HG03175 (cell line): ENCODE measurements at regions not wholly inside any gene's neighbourhood (a gene's known extent, or its start where the extent isn't known, plus 50 kb on each side); places are given as distances from the start of the nearest gene placed in this dataset.
"Not testable (repeated sequence)": the region's sequence is repeated elsewhere in the genome, so short reads cannot be mapped to it uniquely, and the experiment has no call there.

ENCODE experiments used
- ATAC-seq: cut with Tn5 transposase; IDR thresholded peaks from one replicate; pipeline ENCODE4 v1.9.1; 2021; ENCODE audit warnings: mild to moderate bottlenecking, moderate library complexity; ENCODE audit not compliant: unreplicated experiment

DNA sequence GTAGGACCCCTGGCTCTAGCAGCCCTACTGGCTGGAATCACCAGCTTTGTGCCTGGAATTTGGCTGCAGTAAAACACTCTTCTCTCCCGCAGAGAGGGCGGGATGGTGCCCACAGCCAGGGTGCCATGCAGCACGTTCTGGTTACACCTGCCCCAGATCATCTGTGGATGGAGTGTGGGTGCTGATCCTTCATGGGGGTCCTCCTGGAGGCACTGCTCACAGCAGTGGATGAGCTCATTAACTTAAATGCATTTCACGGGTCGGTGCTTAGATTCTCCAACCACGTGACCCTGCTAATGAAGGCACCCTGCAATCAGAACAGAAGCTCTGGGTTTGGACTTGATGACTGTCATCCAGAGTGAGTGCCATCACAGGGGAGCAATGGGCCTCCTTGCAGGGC, 138.6 kb upstream of the AFDN start:
- ATAC-seq = no peak

GRCh38 chr6:167689278-167689677, 137.4 kb upstream of the AFDN start:
- no peak for ATAC-seq

DNA sequence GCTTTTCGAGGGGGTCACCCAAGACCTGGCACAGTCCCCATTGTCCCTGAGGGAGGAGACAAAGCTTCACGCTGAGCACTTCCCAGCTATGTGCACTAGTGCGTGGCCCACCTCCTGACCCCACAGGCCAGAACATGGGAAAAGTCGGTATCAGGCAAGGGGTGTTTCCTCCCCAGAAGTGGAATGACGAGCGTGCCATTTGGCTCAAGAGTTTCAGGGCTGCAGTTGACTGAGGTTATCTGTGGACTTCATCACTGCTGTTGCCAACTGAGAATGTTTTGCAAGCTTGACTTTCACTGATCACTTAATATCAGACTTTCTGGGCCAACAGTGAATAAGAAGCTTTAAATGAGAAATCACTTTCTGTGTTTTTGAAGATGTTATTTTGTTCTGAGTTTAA, 137.0 kb upstream of the AFDN start:
- no peak for ATAC-seq

DNA sequence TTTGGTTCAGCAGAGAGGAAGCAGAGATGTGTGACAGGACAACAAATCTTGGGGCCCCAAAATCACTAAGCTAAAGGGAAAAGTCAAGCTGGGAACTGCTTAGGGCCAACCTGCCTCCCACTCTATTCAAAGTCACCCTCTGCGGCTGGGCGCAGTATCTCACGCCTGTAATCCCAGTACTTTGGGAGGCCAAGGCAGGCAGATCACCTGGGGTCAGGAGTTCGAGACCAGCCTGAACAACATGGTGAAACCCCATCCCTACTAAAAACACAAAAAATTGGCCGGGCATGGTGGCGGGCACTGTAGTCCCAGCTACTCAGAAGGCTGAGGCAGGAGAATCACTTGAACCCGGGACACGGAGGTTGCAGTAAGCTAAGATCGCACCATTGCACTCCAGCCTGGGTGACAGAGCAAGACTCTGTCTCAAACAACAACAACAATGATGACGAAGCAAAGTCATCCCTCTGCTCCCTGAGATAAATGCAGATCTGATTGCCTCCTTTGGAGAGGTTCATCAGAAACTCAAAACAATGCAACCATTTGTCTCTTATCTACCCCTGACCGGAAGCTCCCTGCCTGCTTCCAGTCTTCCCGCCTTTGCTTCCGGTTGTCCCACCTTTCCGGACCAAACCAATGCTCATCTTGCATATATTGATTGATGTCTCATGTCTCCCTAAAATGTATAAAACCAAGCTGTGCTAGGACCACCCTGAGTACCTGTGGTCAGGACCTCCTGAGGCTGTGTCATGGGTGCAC, 136.4 kb upstream of the AFDN start:
- ATAC-seq = not testable (repeated sequence)

- no peak for ATAC-seq
Measured at GRCh38 chr6:167690931-167691330, 135.8 kb upstream of the AFDN start.

- ATAC-seq = no peak
Measured at GRCh38 chr6:167691533-167692312, 135.0 kb upstream of the AFDN start.

- not testable (repeated sequence) for ATAC-seq
Measured at GRCh38 chr6:167693478-167693877, 133.2 kb upstream of the AFDN start.

DNA sequence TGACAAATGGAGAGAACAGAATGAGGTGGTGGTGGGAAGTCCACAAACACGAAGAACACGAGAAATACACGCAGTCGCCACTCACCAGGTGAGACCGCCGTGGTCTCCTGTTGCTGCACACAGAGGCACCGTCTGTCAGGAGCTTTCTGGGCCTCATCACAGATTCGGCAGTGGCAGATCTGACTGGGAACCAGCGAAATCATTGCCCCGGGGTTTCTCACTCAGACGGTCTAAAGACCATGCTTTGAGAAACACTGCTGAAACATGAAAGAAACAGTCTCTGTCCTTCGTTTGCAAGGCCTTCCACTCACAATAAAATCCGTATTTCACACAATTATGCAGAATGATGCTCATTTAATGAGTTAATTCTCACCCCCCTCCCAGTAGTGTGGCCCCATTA, 130.9 kb upstream of the AFDN start:
- ATAC-seq = no peak

DNA sequence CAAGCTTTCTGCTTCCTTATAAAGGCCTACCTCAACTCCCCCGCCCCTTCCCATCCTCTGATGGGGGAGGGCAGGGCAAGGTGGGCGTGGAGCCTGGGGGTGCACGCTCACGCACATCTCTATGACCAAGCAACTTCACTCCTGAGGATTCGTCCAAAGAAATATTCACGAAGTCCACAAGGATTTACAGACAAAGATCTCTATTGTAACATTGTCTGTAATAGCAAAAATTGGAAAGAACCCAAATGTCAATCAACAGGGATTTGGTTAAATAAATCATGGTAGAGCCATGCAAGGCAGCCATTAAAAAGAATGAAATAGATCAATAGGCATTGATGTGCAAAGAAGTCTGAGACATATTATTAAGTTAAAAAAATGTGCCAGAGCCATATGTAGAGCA, 130.4 kb upstream of the AFDN start:
- no peak for ATAC-seq

DNA sequence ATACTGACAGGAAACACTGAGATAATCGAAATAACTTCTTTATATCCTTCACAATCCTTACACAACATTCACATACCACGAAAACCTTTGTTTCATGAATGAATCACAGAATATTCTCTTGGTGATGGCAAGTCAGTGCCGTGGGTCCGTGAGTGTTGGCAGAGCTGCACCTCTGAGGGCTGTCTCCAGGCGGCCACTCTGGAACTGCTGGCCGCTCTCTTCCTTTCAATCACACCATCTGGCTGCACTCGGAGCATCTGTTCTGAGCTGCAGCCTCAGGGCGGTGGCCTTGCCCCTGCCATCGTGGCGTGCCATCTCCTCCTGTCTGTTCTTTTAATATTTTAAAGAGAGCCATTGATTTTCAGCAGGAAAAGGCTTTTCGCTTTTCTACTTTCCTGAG, 129.4 kb upstream of the AFDN start:
- no peak for ATAC-seq

- no peak for ATAC-seq
Measured at GRCh38 chr6:167698540-167698939, 128.2 kb upstream of the AFDN start.

GRCh38 chr6:167699141-167699931, 127.4 kb upstream of the AFDN start:
- peak; percentile 89 for ATAC-seq

DNA sequence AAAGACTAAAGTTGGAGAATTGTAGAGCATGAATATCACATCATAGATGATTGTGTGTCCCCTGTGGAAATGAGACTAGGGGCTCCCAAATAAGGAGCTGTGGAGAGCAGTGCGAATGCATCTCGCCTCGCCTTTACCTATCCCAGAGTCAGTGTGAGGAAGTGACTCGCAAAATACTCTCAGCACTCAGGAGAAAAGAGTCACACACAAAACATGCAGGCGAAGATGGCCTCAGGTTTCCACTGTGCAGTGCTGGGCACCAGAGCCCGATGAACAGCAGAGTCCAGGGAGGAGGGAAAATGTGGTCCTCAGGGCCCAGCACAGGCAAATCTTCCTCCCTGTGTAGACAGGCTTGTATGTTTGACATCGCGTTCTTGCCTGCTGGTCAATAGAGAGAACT, 126.5 kb upstream of the AFDN start:
- no peak for ATAC-seq

DNA sequence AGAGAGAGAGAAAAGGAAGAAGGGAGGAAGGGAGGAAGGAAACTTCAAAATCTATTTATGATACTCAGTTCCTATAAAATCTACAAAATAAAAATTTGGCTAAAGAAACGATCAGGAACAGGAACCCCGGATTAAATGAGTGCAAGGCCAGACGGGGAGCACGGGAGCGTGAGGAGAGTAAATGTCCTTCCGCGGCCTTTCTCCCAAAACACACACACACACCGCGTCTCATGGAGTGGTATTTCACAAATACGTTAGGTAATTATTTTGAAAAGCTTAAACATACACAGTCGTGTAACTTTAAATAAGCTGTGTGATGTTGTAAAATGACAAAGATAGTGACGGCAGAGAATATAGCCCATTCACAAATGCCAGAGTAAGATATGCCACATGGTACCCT, 125.7 kb upstream of the AFDN start:
- no peak for ATAC-seq

- ATAC-seq = no peak
Measured at GRCh38 chr6:167702241-167702827, 124.4 kb upstream of the AFDN start.

- no peak for ATAC-seq
Measured at GRCh38 chr6:167703347-167703746, 123.4 kb upstream of the AFDN start.

GRCh38 chr6:167703781-167704180, 122.9 kb upstream of the AFDN start:
- no peak for ATAC-seq

DNA sequence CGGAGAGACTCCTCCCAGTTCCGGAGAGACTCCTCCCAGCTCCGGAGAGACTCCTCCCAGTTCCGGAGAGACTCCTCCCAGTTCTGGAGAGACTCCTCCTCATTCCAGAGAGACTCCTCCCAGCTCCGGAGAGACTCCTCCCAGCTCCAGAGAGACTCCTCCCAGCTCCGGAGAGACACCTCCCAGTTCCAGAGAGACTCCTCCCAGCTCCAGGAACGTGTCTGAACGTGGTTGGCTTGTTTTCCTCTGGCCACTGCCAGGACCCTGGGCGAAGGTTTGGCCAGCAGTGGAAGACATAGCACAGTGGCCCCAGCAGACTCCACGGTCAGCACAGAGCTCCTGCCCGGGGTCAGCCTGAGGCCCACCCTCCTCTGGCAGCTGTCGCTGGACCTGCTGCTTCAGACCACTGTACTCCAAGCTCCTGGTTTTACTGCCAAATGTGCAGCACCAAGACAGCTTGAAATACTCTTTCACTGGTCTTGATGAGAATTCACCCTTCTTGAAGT, 122.3 kb upstream of the AFDN start:
- no peak for ATAC-seq

GRCh38 chr6:167705211-167705750, 121.4 kb upstream of the AFDN start:
- no peak for ATAC-seq

GRCh38 chr6:167706313-167707109, 120.2 kb upstream of the AFDN start:
- ATAC-seq = peak; percentile 95
